NCI-H510A (cell line): ENCODE measurements at regions not wholly inside any gene's neighbourhood (a gene's known extent, or its start where the extent isn't known, plus 50 kb on each side); places are given as distances from the start of the nearest gene placed in this dataset.

Experiments
- DNase-seq: peaks from one replicate; lab custom pipeline; 2025; lab: John Stamatoyannopoulos, UW

DNA sequence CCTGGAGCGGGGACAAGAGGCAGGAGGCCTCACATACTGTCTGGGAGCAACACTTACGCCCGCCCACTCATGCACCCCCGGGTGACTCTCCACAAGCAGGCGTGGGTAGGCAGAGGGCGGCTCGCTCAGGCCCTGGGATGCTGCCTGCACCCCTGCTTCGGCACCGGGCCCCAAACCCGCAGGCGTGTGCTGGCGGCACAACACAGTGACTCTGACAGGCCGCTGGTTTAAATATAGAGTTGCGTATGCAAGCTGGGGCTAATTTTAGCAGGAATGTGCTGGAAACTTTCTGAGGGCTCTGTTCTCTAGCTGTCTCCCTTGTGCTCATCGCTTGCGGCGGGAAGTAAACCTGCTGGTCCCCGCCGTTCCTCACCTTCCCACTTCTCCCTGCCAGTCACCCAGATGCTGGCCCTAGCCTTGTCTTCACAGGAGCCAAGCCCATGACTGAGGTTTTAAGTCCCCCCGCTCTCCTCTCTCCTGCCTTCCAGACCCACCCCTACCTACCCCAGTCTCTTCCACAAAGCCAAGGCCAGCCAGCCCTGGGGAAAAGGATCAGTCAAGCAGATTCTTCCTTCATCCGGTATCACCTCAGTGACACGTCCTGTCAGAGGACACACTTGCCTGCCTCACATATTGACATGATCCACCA, 94.5 kb upstream of the FOXP4 start:
- no peak for DNase-seq

DNA sequence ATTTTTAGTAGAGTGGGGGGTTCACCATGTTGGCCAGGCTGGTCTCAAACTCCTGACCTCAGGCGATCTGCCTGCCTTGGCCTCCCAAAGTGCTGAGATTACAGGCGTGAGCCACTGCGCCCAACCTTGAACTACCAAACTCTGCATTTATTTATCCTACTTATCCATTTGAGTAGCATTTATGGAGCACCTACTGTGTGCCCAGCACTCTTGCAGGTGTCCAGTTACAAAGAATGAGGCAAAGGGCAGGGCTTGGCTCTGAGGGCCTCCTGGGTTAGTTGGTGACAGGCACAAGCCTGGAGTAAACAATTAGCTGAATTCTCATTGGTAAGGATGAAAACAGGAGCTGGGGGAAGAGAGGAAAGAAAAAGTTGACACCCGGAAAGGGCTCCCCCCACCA, 93.4 kb upstream of the FOXP4 start:
- no peak for DNase-seq

DNA sequence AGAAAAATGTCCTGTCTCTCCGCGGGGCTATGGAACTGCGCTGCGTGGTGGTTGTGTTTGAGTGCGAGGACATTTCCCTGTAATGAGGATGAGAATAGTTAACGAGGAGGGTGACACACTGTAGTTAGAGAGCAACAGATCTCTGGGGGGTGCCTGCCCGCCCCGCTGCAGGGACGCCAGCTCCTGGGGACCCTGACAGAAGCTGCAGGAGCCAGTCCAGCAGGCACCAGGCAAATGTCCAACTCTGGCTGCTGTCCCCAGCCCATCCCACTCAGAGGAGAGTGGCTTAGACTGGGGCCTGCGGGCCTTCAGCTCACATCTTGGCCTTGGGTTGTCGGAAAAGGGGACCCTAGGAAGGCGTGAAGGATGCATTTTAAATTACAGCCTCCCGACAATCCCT, 92.9 kb upstream of the FOXP4 start:
- DNase-seq = no peak

DNA sequence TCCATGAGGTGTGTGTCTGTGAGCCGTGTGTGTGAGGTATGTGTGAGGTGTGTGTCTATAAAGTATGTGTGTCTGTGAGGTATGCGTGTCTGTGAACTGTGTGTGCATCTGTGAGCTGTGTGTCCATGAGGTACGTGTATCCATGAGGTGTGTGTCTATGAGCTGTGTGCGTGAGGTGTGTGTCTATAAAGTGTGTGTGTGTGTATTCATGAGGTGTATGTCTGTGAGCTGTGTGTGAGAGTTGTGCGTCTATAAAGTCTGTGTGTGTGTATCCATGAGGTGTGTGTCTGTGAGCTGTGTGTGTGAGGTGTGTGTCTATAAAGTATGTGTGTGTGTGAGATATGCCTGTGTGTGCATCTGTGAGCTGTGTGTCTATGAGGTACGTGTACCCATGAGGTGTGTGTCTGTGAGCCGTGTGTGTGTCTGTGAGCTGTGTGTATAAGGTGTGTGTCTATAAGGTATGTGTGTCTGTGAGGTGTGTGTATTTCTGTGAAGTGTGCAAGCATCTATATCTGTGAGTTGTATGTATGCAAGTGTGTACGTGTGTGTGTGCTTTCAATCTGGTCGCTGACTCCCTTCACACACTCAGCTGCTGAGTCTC, 91.9 kb upstream of the FOXP4 start:
- DNase-seq = no peak

DNA sequence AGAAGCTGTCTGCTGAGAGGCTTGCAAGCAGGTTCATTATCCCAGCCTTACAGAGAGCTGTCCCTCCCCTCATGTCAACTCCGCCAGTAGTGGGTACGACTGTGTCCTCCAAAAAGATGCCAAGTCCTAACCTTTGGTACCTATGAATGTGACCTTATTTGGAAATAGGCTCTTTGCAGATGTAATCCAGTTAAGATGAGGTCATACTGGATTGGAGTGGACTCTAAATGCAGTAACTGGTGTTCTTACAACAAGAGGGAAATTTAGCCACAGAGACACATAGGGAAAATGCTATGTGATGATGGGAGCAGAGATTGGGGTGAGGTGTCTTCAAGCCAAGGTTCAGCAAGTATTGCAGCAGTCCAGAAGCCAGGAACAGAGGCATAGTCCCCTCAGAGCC, 90.8 kb upstream of the FOXP4 start:
- no peak for DNase-seq

GRCh38 chr6:41455818-41456217, 90.4 kb upstream of the FOXP4 start:
- no peak for DNase-seq

DNA sequence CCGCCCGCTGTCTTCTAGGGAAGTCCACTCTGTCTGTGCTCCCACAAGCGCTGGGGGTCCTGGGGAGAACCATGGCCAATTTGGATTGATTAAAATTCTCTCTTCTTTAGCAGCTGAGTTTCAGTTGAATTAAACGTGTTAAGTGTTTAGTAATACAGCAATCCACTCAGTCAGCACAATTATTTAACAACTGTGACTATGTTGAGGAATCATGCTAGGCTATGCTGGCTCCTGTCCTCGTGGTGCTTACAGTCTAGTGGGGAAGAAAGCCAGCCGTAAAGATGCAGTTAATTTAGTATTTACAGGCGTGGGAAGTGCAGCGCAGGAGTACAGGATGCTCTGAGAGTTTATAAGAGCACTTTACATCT, 88.9 kb upstream of the FOXP4 start:
- DNase-seq = no peak

DNA sequence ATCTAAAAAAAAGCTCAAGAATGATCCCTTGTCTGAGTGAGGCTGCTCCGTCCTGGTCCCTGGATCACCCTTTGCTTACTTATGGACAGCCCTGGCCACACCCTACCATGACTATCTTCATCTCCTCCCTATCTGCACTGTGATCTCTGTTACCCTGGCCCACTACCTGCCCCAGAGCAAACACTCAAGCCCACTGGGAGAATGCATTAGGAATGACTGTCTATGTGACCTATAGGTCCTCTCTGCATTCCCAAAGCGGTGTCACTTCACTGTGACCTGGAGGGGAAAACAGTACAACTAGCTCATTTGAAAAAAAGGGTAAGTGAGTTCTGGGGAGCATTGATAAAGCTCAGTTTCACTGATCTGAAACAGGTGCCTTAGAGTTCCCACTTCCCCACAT, 86.4 kb upstream of the FOXP4 start:
- DNase-seq = no peak

DNA sequence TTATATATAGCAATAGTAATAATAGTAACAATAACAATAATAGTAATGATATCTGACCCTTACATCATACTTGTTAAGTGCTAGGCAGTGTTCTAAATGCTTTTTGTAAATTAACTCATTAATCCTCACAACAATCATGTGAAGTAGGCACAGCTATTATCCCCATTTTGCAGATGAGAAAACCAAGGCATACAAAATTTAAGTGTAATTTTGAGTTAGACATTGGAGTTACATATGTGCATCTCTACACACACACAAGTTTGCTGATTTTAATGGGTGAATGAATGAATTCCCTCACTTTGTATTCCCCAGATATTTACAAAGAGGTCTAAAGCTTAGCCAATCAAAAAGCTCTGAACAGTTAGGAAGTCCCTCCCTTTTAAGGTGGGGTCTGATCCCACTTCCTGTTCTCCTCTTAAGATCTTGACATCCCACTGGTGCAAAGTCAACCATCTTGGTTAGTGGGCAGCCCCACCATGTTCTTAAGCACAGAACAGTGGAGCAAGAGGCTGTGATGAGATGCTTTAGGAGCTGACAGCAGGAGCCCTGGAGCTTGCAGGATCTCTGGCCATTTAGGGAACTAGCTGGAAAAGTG, 85.3 kb upstream of the FOXP4 start:
- no peak for DNase-seq

GRCh38 chr6:41462033-41462432, 84.1 kb upstream of the FOXP4 start:
- DNase-seq = no peak

DNA sequence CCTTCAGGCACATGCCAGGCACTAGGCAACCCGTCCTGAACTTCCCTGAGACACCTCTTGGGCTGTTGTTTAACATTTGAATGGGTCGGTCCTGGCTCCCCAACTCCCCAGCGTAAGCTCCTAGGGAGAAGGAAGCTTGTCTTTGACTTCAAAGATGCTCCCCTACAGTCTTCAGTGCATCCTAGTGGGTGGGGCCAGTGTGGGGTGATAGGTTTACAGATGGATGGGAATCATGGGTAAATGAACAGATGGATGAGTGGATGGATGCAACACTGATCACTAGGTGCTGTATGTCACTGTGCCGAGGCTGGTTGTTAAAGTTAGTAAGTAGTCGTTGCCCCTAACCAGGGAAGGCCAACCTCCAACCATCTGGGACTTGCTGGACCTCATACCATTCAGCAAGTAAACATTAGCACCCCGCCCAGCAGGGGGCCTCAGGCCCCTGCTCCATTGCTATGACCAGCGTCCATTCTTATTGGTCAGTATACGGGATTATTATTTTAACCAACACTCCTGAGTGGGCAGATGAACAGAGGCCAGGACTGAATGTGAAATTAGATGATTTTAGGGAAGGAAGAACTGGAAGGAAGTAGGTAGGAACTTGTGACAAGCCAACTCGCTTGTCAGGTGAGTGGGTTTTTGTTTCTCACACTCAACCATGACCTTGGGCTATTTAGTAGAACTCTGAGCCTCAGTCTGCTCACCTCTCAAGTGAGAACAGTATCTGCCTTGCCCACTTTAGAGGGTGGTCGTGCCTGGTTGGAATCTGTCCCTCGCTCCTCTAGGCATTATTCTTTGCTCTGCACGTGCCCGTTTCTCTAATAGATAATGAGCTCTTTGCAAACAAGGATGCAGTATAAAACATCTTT, 82.9 kb upstream of the FOXP4 start:
- DNase-seq = no peak

DNA sequence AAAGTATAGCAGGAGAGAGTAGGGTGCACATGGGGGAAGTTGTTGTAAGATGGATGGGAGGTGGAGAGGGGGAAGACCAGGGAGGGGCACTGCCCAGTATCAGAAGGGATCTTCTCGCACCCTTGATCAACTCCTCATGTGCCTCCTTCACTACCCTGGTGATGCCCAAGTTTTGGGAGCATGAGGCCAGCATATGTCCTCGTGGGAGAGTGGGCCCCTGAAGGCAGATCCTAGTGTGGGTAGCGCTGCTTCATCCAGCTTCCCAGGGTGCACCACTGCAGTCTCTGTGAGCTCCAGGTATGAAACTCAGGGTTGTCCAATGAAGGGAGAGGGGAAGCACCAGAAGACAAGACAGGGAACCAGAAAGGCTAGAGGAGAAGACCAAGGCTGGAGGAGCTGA, 82.2 kb upstream of the FOXP4 start:
- DNase-seq = no peak

GRCh38 chr6:41464481-41464880, 81.7 kb upstream of the FOXP4 start:
- DNase-seq = no peak

DNA sequence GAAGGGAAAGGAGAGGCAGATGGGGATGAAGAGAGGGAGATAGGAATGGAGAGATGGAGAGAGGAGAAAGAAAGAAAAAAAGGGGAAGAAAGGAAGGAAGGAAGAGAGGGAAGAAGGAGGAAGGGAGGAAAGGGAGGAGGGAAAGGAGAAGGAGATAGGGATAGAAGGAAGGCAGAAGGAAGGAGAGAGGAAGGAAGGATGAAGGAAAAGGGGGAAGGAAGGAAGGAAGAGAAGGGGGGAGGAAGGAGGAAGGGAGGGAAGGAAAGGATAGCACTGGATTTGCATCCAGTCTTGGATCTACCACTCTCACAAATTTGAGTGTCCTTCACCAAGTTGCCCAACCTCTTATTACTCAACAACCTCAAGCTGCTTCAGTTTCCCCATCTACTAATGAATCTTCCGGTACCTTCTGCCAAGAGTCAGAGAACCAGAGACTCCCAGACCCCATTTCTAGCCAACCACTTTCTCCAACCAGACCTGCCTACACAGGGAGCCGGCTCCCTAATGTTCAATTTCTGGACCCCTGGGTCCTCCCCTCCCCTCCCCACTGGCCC, 79.7 kb upstream of the FOXP4 start:
- no peak for DNase-seq

GRCh38 chr6:41467061-41467460, 79.1 kb upstream of the FOXP4 start:
- no peak for DNase-seq

GRCh38 chr6:41467627-41468404, 78.4 kb upstream of the FOXP4 start:
- no peak for DNase-seq

DNA sequence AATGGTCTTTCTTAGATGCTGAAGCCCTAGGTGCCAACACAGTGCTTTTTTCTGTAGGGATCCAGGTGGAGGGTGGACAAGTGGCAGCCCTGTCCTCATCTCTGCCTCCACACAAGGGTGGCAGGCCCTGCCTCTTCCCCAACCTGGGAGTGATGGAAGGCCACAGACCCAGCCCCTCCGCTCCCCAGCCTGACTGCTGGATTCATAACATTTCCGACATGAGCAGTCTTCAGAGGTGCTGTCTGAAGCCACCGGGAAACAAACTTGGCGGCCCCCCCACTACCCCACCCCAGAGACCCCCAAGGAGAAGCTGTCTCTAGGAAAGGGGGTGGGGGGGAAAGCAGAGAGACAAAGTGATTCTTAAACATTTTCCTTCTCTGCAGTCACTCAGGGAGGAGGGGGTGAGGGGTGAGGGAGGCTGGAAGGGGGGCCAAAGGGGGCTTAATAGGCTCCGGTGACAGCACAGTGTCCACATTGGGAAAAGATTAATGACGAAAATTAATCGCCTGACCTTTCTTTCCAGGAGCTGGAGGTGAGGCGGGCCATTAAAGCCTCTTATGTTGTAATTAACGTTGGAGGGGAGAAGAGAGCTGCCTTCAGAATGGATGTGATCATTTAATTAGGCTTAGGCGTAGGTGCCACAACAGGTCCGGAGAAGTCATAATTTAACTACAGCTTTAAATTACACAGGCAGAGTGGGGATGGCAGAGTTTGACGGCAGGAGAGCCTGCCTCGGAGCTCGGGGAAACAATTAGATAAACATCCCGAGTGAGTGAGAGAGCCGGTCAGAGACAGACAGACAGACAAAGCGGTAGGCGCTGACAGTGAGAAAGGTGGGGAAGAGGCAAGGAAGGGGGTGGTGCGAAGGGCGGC, 76.8 kb upstream of the FOXP4 start:
- DNase-seq = no peak

DNA sequence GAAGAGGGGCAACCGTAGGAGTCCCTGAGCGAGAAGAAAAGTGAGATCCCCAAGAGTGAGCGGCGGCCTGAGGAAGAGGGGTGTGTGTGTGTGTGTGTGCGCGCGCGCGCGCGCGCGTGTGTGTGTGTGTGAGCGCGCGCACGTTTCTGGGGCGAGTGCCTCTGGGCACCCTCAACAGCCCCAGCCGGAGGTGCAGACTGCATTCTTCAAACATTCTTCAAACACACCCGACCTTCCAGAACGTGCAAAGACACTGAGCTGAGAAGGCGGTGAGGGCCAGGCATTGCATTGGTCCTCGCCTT, 76.2 kb upstream of the FOXP4 start:
- DNase-seq = no peak

GRCh38 chr6:41470331-41471063, 75.7 kb upstream of the FOXP4 start:
- no peak for DNase-seq
